ENCODE measurements at regions not wholly inside any gene's neighbourhood (a gene's known extent, or its start where the extent isn't known, plus 50 kb on each side); places are given as distances from the start of the nearest gene placed in this dataset.

DNA sequence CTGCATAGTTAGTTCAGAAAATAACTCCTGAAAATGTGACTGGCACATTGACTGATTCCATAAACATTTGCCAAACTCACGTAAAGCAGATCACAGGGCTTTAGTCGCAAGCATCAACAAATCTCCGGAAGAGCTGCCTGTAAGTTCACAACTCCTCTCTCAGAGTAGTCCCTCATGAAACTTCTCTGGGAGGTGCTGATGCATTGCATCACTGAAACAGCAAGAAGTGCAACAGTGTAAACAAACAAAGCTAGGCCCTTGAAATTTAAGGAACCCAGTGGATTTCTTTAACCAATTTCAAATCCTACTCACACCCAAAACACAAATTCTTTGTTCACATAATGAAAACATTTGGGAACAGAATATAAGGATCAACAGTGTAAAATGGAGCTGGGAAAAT lies 1691.7 kb upstream of the FLRT2 start:
- 90 to 97% (median 94%) methylated on average over 3 of the region's 3 CpGs for WGBS, 4 donors
- no peak overlapping the region for H3K27ac ChIP-seq
- DNase-seq: no peak
- H3K36me3 ChIP-seq (replicated peaks in 1 of 2): no peaks in the 10 kb centered on the region
- intact Hi-C loops (cut with DNase I): no loop called here
- no peaks in the 10 kb centered on the region for H3K9me3 ChIP-seq (replicated peaks in 1 of 3)
- TF ChIP-seq, protein P1, sequence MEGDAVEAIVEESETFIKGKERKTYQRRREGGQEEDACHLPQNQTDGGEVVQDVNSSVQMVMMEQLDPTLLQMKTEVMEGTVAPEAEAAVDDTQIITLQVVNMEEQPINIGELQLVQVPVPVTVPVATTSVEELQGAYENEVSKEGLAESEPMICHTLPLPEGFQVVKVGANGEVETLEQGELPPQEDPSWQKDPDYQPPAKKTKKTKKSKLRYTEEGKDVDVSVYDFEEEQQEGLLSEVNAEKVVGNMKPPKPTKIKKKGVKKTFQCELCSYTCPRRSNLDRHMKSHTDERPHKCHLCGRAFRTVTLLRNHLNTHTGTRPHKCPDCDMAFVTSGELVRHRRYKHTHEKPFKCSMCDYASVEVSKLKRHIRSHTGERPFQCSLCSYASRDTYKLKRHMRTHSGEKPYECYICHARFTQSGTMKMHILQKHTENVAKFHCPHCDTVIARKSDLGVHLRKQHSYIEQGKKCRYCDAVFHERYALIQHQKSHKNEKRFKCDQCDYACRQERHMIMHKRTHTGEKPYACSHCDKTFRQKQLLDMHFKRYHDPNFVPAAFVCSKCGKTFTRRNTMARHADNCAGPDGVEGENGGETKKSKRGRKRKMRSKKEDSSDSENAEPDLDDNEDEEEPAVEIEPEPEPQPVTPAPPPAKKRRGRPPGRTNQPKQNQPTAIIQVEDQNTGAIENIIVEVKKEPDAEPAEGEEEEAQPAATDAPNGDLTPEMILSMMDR (IDR thresholded peaks at IDR 0.05): no peak
- no peak for TF ChIP-seq POLR2A (IDR thresholded peaks at IDR 0.05)
- no peaks in the 10 kb centered on the region for H3K4me1 ChIP-seq (replicated peaks in 1 of 2)
- H3K27me3 ChIP-seq: no peaks in the 10 kb centered on the region
- no peak overlapping the region for H3K4me3 ChIP-seq

DNA sequence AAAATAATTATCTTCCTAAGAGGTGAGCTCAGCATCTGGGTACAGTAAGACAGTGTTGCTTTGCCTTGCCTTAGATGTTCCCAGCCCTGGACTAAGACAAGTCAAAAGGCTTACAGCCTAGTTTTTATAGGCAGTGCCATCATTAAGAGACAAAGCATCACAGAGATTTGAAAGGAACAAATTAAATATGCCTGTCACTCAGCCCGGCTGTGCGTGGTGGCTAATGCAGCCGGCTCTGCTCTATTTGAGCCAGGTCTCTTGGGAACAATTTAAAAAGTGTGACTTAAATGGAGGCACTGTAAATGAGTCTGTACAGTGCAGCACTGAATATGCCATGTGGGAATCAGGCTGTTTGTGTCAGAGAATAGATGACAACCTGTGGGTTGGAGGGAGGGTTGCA lies 1687.4 kb upstream of the FLRT2 start:
- H3K36me3 ChIP-seq (replicated peaks in 1 of 2): no peaks in the 10 kb centered on the region
- H3K9me3 ChIP-seq (replicated peaks in 1 of 3): no peaks in the 10 kb centered on the region
- intact Hi-C loops (cut with DNase I): no loop called here
- DNase-seq: no peak
- no peaks in the 10 kb centered on the region for H3K4me1 ChIP-seq (replicated peaks in 1 of 2)
- H3K27me3 ChIP-seq: no peaks in the 10 kb centered on the region
- 87 to 93% (median 88%) methylated on average over 3 of the region's 3 CpGs for WGBS, 4 donors
- TF ChIP-seq POLR2A (IDR thresholded peaks at IDR 0.05): no peak
- TF ChIP-seq, protein P1 (IDR thresholded peaks at IDR 0.05): no peak
- H3K27ac ChIP-seq: no peak overlapping the region
- no peak overlapping the region for H3K4me3 ChIP-seq

DNA sequence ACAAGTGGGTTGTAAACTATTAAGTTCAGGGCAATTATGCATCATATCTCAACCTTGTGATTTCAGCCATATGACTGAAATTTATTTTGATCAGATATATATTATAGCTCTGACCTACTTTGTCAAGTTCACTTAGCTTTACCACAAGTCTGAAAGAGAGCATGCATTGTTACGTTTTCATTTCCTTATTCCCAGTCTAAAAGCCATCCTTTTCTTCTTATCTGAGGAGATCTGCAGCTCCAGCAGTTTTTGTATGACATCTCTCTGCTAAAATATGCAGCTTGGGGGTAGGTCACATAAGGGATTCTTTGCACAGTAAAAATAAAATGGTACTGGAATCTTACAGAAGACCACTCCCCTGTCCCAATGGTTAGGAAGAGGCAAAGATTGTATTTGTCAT lies 1682.8 kb upstream of the FLRT2 start:
- DNase-seq: no peak
- Histone ChIP-seq H3K27ac (no peak overlapping the region), H3K27me3 (no peaks in the 10 kb centered on the region), H3K9me3 (replicated peaks in 1 of 3) (no peaks in the 10 kb centered on the region), H3K36me3 (replicated peaks in 1 of 2) (no peaks in the 10 kb centered on the region), H3K4me3 (no peak overlapping the region), H3K4me1 (replicated peaks in 1 of 2) (no peaks in the 10 kb centered on the region)
- TF ChIP-seq, protein P1 (IDR thresholded peaks at IDR 0.05): no peak
- no peak for TF ChIP-seq POLR2A (IDR thresholded peaks at IDR 0.05)
- WGBS, 4 donors: 70 to 84% (median 80%) methylated on average over 1 of the region's 1 CpG
- intact Hi-C loops (cut with DNase I): no loop called here

DNA sequence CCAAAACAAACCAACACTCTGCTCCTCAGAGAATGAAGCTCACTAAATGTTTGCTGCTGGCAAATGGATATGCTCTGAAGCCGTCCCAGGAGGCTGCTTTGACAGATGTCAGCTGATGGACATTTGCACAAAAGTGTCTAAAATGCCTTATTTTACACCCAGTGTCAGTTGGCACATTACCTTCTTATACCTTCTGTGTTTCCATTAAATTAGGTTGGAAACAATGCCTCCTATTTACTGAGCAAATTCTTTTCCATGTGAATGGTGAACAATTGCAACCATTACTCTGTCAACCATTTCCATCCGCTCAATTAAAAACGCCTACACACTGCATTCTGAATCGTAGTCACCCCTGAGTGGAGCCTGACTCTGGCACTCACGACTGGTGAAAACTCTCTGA lies 1679.9 kb upstream of the FLRT2 start:
- DNase-seq: no peak
- WGBS, 4 donors: 77 to 89% (median 84%) methylated on average over 5 of the region's 5 CpGs
- no peaks in the 10 kb centered on the region for H3K27me3 ChIP-seq
- H3K36me3 ChIP-seq (replicated peaks in 1 of 2): no peaks in the 10 kb centered on the region
- H3K27ac ChIP-seq: no peak overlapping the region
- H3K4me1 ChIP-seq (replicated peaks in 1 of 2): no peaks in the 10 kb centered on the region
- H3K9me3 ChIP-seq (replicated peaks in 1 of 3): no peaks in the 10 kb centered on the region
- intact Hi-C loops (cut with DNase I): no loop called here
- TF ChIP-seq POLR2A (IDR thresholded peaks at IDR 0.05): no peak
- TF ChIP-seq, protein P1 (IDR thresholded peaks at IDR 0.05): no peak
- H3K4me3 ChIP-seq: no peak overlapping the region
